Glutamatergic neuron (in vitro differentiated cells): ENCODE measurements at regions not wholly inside any gene's neighbourhood (a gene's known extent, or its start where the extent isn't known, plus 50 kb on each side); places are given as distances from the start of the nearest gene placed in this dataset.

Experiments
- DNase-seq: peaks from one replicate; pipeline ENCODE4 v3.0.0; 2022
- H3K27ac Mint-ChIP-seq: one replicate; pipeline ENCODE4 v1.8.0; 2020; ENCODE audit warnings: mild to moderate bottlenecking, mixed read lengths, inconsistent platforms; ENCODE audit not compliant: unreplicated experiment
- H3K27me3 Mint-ChIP-seq: one replicate; pipeline ENCODE4 v1.8.0; 2020; ENCODE audit warnings: mild to moderate bottlenecking, moderate library complexity, mixed read lengths, inconsistent platforms; ENCODE audit not compliant: unreplicated experiment
- H3K36me3 Mint-ChIP-seq: one replicate; pipeline ENCODE4 v1.8.0; 2020; ENCODE audit warnings: mild to moderate bottlenecking, mixed read lengths, inconsistent platforms; ENCODE audit not compliant: unreplicated experiment
- H3K4me1 Mint-ChIP-seq: one replicate; pipeline ENCODE4 v1.8.0; 2020; ENCODE audit warnings: mild to moderate bottlenecking, low read depth, mixed read lengths, inconsistent platforms; ENCODE audit not compliant: unreplicated experiment
- H3K4me3 Mint-ChIP-seq: one replicate; pipeline ENCODE4 v1.8.0; 2020; ENCODE audit warnings: mild to moderate bottlenecking, mixed read lengths, inconsistent platforms; ENCODE audit not compliant: unreplicated experiment
- H3K9me3 Mint-ChIP-seq: one replicate; pipeline ENCODE4 v1.8.0; 2020; ENCODE audit warnings: mild to moderate bottlenecking, moderate library complexity, mixed read lengths, inconsistent platforms; ENCODE audit not compliant: unreplicated experiment
- TF ChIP-seq, protein P1 (sequence below): fragments of 200-600 bp; sonication (generic); IDR thresholded peaks from one replicate; pipeline ENCODE4 v1.5.0; 2021; ENCODE audit not compliant: partially characterized antibody, unreplicated experiment

GRCh38 chr9:78437296-78437695, 140.4 kb downstream of the PSAT1 start:
- peaks cover 44% of the 10 kb centered on the region for H3K4me1 Mint-ChIP-seq
- H3K27ac Mint-ChIP-seq = no peak overlapping the region
- DNase-seq = no peak
- peaks cover 8% of the 10 kb centered on the region for H3K9me3 Mint-ChIP-seq
- H3K27me3 Mint-ChIP-seq = peaks cover 4% of the 10 kb centered on the region
- no peaks in the 10 kb centered on the region for H3K36me3 Mint-ChIP-seq
- H3K4me3 Mint-ChIP-seq = no peak overlapping the region
- TF ChIP-seq, protein P1, sequence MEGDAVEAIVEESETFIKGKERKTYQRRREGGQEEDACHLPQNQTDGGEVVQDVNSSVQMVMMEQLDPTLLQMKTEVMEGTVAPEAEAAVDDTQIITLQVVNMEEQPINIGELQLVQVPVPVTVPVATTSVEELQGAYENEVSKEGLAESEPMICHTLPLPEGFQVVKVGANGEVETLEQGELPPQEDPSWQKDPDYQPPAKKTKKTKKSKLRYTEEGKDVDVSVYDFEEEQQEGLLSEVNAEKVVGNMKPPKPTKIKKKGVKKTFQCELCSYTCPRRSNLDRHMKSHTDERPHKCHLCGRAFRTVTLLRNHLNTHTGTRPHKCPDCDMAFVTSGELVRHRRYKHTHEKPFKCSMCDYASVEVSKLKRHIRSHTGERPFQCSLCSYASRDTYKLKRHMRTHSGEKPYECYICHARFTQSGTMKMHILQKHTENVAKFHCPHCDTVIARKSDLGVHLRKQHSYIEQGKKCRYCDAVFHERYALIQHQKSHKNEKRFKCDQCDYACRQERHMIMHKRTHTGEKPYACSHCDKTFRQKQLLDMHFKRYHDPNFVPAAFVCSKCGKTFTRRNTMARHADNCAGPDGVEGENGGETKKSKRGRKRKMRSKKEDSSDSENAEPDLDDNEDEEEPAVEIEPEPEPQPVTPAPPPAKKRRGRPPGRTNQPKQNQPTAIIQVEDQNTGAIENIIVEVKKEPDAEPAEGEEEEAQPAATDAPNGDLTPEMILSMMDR = no peak

GRCh38 chr9:78437806-78438205, 140.9 kb downstream of the PSAT1 start:
- Mint-ChIP-seq H3K4me1 (peaks cover 44% of the 10 kb centered on the region), H3K27me3 (peaks cover 4% of the 10 kb centered on the region), H3K4me3 (no peak overlapping the region), H3K27ac (peak overlapping the region; percentile 75), H3K36me3 (no peaks in the 10 kb centered on the region), H3K9me3 (peaks cover 8% of the 10 kb centered on the region)
- TF ChIP-seq, protein P1 = no peak
- no peak for DNase-seq

DNA sequence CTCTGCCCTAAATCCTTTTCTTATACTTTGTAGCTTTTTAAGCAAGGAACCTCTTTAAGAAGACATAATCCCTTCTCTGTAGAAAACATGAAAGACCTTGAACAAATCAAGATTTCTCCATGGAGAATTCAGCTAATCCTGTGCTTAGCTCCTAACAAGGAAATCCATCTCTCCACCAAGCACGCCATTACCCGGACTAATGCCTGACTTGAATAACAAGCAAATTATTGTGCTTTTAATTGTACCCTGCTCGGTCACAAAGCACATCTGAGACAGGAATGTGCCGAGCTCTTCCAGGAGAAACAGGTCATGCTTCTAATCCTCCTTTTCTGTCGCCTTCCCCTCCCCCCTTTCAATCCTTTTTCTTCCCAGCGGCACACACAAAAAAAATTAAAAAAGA, 141.3 kb downstream of the PSAT1 start:
- peaks cover 8% of the 10 kb centered on the region for H3K9me3 Mint-ChIP-seq
- H3K27ac Mint-ChIP-seq = peak overlapping the region; percentile 75
- TF ChIP-seq, protein P1 = no peak
- peak overlapping the region; percentile 0 for H3K4me3 Mint-ChIP-seq
- H3K36me3 Mint-ChIP-seq = no peaks in the 10 kb centered on the region
- DNase-seq = no peak
- H3K27me3 Mint-ChIP-seq = peaks cover 4% of the 10 kb centered on the region
- H3K4me1 Mint-ChIP-seq = peaks cover 44% of the 10 kb centered on the region

DNA sequence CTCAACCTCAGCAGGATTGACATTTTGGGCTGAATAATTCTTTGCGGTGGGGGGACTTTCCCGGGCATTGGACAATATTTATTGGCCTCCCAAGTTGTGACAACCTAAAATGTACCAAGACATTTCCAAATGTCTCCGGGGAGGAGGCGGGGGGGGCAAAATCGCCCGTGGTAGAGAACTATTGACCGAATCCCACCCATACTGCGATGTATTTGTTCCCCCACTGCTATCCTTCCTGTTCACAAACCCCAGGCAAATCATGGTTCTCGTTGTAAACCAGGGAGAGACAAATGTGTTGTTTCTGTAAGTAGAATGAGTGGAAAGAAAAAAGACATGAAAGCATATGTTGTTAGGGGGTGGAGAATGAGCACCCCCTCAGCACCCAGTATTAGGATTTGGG, 141.9 kb downstream of the PSAT1 start:
- Mint-ChIP-seq H3K9me3 (peaks cover 8% of the 10 kb centered on the region), H3K27me3 (peaks cover 4% of the 10 kb centered on the region), H3K4me3 (no peak overlapping the region), H3K27ac (no peak overlapping the region), H3K4me1 (peaks cover 44% of the 10 kb centered on the region), H3K36me3 (no peaks in the 10 kb centered on the region)
- TF ChIP-seq, protein P1 = no peak
- no peak for DNase-seq

GRCh38 chr9:78439190-78439865, 142.4 kb downstream of the PSAT1 start:
- Mint-ChIP-seq H3K27ac (peak overlapping the region; percentile 62), H3K4me3 (peak overlapping the region; percentile 63), H3K4me1 (peaks cover 44% of the 10 kb centered on the region), H3K36me3 (no peaks in the 10 kb centered on the region), H3K27me3 (peaks cover 4% of the 10 kb centered on the region), H3K9me3 (peaks cover 8% of the 10 kb centered on the region)
- DNase-seq = peak; percentile 85
- TF ChIP-seq, protein P1 = peak; percentile 92
